ENCODE measurements at regions not wholly inside any gene's neighbourhood (a gene's known extent, or its start where the extent isn't known, plus 50 kb on each side); places are given as distances from the start of the nearest gene placed in this dataset.

DNA sequence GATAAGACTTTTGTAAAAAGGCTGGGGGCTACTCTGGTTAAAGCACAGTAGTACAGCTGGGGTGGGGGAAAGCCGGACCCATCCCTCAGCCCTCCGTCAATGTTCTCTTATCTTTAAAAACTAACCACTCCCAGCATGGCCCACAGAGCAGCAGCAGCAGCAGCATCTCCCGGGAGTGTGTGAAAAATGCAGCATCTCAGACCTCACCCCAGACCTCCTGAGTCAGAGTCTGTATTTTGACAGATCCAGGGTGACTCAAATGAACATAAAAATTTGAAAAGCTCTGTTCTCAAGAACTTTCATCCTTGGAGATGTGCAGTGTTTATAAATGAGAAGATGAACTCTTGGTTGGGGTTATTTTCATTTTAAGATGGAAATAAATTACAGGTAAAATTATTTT lies 277.7 kb upstream of the ECI2 start:
- TF ChIP-seq, protein P1, sequence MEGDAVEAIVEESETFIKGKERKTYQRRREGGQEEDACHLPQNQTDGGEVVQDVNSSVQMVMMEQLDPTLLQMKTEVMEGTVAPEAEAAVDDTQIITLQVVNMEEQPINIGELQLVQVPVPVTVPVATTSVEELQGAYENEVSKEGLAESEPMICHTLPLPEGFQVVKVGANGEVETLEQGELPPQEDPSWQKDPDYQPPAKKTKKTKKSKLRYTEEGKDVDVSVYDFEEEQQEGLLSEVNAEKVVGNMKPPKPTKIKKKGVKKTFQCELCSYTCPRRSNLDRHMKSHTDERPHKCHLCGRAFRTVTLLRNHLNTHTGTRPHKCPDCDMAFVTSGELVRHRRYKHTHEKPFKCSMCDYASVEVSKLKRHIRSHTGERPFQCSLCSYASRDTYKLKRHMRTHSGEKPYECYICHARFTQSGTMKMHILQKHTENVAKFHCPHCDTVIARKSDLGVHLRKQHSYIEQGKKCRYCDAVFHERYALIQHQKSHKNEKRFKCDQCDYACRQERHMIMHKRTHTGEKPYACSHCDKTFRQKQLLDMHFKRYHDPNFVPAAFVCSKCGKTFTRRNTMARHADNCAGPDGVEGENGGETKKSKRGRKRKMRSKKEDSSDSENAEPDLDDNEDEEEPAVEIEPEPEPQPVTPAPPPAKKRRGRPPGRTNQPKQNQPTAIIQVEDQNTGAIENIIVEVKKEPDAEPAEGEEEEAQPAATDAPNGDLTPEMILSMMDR (IDR thresholded peaks at IDR 0.05) = no peak
- no peak for TF ChIP-seq POLR2A (IDR thresholded peaks at IDR 0.05)

Data from body of pancreas (tissue), 4 donors.